ENCODE measurements at regions not wholly inside any gene's neighbourhood (a gene's known extent, or its start where the extent isn't known, plus 50 kb on each side); places are given as distances from the start of the nearest gene placed in this dataset.

DNA sequence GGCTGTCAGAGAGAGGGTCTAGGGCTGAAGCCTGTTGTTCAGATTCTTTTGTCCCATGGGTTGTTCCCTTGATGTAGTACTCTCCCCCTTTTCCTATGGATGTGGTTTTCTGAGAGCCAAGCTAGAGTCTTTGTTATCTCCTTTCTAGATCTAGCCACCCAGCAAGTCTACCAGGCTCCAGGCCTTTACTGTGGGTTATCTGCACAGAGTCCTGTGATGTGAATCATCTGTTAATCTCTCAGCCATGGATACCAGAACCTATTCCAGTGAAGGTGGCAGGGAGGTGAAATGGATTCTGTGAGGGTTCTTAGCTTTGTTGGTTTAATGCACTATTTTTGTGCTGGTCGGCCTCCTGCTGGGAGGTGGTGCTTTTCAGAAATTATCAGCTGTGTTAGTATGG lies 109.5 kb downstream of the PRR32 start:
- TF ChIP-seq JUN (IDR thresholded peaks at IDR 0.05; ENCODE audit: low read depth, low read length) (no peak), POLR2A (IDR thresholded peaks at IDR 0.05; ENCODE audit: control extremely low read depth in 1 of 2, low read depth in 2 of 2, low read length in 2 of 2) (no peak)
- TF ChIP-seq, protein P1, sequence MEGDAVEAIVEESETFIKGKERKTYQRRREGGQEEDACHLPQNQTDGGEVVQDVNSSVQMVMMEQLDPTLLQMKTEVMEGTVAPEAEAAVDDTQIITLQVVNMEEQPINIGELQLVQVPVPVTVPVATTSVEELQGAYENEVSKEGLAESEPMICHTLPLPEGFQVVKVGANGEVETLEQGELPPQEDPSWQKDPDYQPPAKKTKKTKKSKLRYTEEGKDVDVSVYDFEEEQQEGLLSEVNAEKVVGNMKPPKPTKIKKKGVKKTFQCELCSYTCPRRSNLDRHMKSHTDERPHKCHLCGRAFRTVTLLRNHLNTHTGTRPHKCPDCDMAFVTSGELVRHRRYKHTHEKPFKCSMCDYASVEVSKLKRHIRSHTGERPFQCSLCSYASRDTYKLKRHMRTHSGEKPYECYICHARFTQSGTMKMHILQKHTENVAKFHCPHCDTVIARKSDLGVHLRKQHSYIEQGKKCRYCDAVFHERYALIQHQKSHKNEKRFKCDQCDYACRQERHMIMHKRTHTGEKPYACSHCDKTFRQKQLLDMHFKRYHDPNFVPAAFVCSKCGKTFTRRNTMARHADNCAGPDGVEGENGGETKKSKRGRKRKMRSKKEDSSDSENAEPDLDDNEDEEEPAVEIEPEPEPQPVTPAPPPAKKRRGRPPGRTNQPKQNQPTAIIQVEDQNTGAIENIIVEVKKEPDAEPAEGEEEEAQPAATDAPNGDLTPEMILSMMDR (IDR thresholded peaks at IDR 0.05; ENCODE audit: control extremely low read depth in 1 of 3, insufficient read depth in 1 of 3, low read depth in 1 of 3, low read length in 3 of 3), result no peak

Measured in H1 (cell line).